ENCODE measurements at regions not wholly inside any gene's neighbourhood (a gene's known extent, or its start where the extent isn't known, plus 50 kb on each side); places are given as distances from the start of the nearest gene placed in this dataset.

DNA sequence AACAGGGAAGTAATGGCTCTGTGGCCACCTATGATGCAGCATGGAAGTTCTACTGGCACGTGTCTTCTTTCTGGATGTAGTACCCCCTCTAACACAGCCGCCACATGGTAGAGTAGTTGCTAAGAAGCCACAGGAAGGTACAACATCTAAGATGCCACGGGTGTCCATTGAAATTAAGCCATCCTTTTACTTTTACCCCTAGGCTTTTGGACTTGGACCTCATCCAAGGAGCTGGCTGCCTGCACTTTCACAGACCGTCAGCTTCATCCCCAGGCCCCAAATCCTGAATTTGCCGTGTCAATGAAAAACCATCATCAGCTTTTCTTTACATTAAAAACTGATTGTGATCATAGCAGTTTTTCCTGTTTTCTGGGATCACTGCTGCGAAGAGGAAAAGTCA is 102.4 kb downstream of the RPL27A start:
- DNase-seq, result no peak
- no peak overlapping the region for H3K4me3 ChIP-seq
- H3K9me3 ChIP-seq, result no peaks in the 10 kb centered on the region
- H3K36me3 ChIP-seq, result no peaks in the 10 kb centered on the region
- peak overlapping the region; percentile 69 to 74 for H3K27ac ChIP-seq
- no peaks in the 10 kb centered on the region for H3K27me3 ChIP-seq
- intact Hi-C loops (cut with DNase I; ENCODE audit: low total_unique reads), result no loop called here
- peaks cover 15 to 24% of the 10 kb centered on the region in 2 donors for H3K4me1 ChIP-seq
- TF ChIP-seq, protein P1, sequence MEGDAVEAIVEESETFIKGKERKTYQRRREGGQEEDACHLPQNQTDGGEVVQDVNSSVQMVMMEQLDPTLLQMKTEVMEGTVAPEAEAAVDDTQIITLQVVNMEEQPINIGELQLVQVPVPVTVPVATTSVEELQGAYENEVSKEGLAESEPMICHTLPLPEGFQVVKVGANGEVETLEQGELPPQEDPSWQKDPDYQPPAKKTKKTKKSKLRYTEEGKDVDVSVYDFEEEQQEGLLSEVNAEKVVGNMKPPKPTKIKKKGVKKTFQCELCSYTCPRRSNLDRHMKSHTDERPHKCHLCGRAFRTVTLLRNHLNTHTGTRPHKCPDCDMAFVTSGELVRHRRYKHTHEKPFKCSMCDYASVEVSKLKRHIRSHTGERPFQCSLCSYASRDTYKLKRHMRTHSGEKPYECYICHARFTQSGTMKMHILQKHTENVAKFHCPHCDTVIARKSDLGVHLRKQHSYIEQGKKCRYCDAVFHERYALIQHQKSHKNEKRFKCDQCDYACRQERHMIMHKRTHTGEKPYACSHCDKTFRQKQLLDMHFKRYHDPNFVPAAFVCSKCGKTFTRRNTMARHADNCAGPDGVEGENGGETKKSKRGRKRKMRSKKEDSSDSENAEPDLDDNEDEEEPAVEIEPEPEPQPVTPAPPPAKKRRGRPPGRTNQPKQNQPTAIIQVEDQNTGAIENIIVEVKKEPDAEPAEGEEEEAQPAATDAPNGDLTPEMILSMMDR (IDR thresholded peaks at IDR 0.05), result no peak
- no peak for TF ChIP-seq POLR2A (IDR thresholded peaks at IDR 0.05)

DNA sequence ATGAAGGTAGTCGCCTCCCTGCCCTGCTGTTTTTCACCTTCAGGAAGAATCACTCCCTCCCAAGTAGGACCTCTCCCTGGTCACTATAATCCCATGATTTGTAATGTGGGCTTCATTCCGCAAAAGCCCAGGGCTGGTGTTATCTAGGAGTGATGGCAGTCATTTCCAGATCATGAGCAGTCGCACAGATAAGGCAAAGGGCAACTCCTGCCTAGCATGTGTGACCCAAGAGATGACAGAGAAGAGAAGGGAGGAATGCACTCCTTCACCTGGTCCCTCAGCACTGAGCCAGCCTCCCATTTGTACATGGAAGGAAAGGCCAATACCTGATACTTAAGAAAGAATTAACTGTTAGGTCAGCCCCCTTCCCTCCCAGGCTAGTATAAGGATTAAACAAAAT is 102.9 kb downstream of the RPL27A start:
- Histone ChIP-seq H3K27me3 (no peaks in the 10 kb centered on the region), H3K27ac (peak overlapping the region; percentile 69 to 74), H3K9me3 (no peaks in the 10 kb centered on the region), H3K36me3 (no peaks in the 10 kb centered on the region), H3K4me3 (no peak overlapping the region), H3K4me1 (peaks cover 14 to 24% of the 10 kb centered on the region in 2 donors)
- DNase-seq, result no peak
- intact Hi-C loops (cut with DNase I; ENCODE audit: low total_unique reads), result no loop called here
- TF ChIP-seq POLR2A (IDR thresholded peaks at IDR 0.05), result no peak
- TF ChIP-seq, protein P1 (IDR thresholded peaks at IDR 0.05), result no peak

DNA sequence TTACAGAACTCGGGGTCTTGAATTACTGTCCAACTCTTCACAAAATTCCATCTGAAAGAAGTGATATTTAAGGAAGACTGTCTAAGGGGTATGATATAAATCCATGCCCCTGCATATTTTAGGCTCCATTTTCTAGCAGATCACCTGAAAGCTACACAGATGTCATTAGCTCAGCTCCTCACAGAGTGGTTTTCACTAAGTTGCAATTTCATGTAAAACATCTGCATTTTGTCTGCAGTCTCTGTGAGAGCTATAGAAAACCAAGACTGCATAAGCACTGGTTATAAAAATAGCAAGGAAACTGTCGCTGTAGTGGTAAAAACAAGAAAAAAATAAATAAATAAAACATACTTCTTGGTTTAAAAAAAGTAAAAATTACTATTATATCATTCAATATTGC is 103.4 kb downstream of the RPL27A start:
- Histone ChIP-seq H3K27ac (peak overlapping the region; percentile 69 to 74), H3K4me1 (peaks cover 14 to 24% of the 10 kb centered on the region in 2 donors), H3K27me3 (no peaks in the 10 kb centered on the region), H3K36me3 (no peaks in the 10 kb centered on the region), H3K9me3 (no peaks in the 10 kb centered on the region), H3K4me3 (no peak overlapping the region)
- TF ChIP-seq, protein P1 (IDR thresholded peaks at IDR 0.05), result no peak
- no peak for TF ChIP-seq POLR2A (IDR thresholded peaks at IDR 0.05)
- intact Hi-C loops (cut with DNase I; ENCODE audit: low total_unique reads), result no loop called here
- no peak for DNase-seq

DNA sequence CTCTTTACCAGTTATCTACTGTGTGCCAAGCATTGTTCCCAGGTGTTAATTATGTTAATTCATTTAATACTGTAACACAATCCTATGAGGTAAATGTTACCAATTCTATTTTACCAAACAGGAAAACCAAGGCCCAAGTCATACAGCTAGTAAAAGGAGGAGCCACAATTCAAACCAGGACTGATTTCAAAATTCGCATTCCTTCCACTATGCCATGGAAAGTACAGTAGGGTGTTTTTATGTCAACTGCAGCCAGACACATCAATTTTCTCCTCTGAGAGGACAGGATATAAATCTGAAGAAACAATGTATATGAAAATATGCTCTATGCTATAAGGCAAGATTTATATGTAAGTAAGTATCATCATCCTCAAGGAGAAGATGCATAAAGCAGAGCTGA is 104.3 kb downstream of the RPL27A start:
- peak overlapping the region; percentile 69 to 74 for H3K27ac ChIP-seq
- no peak for DNase-seq
- intact Hi-C loops (cut with DNase I; ENCODE audit: low total_unique reads), result no loop called here
- H3K27me3 ChIP-seq, result no peaks in the 10 kb centered on the region
- H3K4me1 ChIP-seq, result peaks cover 14 to 20% of the 10 kb centered on the region in 2 donors
- no peak for TF ChIP-seq POLR2A (IDR thresholded peaks at IDR 0.05)
- TF ChIP-seq, protein P1 (IDR thresholded peaks at IDR 0.05), result peak in 3 of 4 experiments; percentile 6 to 39 (median 26)
- H3K9me3 ChIP-seq, result no peaks in the 10 kb centered on the region
- no peak overlapping the region for H3K4me3 ChIP-seq
- no peaks in the 10 kb centered on the region for H3K36me3 ChIP-seq

DNA sequence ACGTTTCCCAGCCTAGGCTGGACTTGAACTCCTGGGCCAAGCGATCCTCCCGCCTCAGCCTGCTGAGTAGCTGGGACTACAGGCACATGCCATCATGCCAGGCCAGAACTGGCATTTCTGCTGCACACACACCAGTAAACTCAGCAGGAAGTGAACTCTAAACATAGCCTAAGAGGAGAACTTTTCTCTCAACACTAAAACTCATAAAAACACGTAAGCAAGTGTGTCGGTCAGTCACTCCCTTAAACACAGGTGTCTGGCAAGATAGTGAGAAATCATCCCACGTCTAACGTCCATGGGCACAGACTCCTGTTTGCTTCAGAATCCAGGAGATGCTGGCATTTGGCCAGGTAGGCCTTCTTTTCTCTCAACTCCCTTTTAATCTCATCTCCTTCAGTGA is 104.8 kb downstream of the RPL27A start:
- intact Hi-C loops (cut with DNase I; ENCODE audit: low total_unique reads), result no loop called here
- no peak for TF ChIP-seq POLR2A (IDR thresholded peaks at IDR 0.05)
- TF ChIP-seq, protein P1 (IDR thresholded peaks at IDR 0.05), result no peak
- H3K4me1 ChIP-seq, result peaks cover 14 to 15% of the 10 kb centered on the region in 2 donors
- H3K9me3 ChIP-seq, result no peaks in the 10 kb centered on the region
- no peaks in the 10 kb centered on the region for H3K27me3 ChIP-seq
- no peak overlapping the region for H3K4me3 ChIP-seq
- DNase-seq, result peak; percentile 62 to 82
- peak overlapping the region; percentile 69 to 74 for H3K27ac ChIP-seq
- no peaks in the 10 kb centered on the region for H3K36me3 ChIP-seq
